DMS153 treated with DMSO at 0.1 percent for 48 hours (cell line): ENCODE measurements at regions not wholly inside any gene's neighbourhood (a gene's known extent, or its start where the extent isn't known, plus 50 kb on each side); places are given as distances from the start of the nearest gene placed in this dataset.
"Not testable (repeated sequence)": the region's sequence is repeated elsewhere in the genome, so short reads cannot be mapped to it uniquely, and the experiment has no call there.

Experiments
- DNase-seq: peaks from one replicate; lab custom pipeline; 2025; ENCODE audit not compliant: unreplicated experiment; lab: John Stamatoyannopoulos, UW

DNA sequence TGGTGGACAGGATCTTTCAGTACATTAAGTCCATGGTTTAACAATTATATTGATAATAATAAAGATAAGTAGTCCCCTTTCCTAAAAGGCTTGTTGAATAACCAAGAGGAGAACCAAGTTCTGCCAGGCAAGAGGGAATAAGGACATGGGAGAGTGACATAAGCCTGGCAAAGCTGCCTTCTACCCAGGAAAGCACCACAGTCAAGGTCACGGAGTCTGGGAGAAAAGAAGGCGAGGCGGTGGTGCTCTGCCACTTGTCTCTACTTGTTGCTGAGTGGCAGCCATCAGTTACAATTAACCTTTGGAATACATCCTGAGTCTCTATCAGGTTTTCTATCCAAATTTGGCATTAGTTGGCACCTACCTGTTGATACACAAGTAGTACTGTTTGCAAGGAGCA lies 101.7 kb upstream of the GATA6 start:
- no peak for DNase-seq

DNA sequence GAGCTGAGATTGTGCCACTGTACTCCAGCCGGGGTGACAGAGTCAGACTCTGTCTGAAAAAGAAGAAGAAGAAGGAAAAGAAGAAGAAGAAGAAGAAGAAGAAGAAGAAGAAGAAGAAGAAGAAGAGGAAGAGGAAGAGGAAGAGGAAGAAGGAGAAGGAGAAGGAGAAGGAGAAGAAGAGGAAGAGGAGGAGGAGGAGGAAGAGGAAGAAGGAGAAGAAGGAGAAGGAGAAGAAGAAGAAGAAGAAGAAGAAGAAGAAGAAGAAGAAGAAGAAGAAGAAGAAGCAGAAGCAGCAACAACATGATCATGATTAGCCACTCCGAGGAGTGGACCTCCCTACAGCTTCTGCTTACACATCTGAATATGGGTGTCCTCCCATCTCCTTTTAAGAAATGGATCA lies 100.6 kb upstream of the GATA6 start:
- not testable (repeated sequence) for DNase-seq

DNA sequence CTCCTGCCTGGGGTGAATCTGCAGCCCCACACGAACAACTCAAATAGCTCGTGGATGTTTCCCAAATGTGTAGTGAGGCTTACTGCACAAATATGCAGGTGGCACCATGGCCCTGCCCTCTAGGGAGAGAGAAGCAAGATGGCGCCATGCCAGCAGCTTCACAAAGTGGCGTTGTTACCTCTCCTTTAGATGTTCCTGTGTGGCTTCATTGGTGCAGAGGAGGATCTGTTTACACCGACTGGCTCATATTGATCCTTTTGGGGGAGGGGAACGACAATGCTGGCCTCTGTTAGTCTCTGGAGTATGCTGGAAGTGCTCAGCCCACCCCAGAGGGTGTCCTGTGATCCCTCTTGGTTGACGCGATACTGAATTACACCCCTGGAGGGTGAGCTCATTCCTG lies 99.5 kb upstream of the GATA6 start:
- no peak for DNase-seq

DNA sequence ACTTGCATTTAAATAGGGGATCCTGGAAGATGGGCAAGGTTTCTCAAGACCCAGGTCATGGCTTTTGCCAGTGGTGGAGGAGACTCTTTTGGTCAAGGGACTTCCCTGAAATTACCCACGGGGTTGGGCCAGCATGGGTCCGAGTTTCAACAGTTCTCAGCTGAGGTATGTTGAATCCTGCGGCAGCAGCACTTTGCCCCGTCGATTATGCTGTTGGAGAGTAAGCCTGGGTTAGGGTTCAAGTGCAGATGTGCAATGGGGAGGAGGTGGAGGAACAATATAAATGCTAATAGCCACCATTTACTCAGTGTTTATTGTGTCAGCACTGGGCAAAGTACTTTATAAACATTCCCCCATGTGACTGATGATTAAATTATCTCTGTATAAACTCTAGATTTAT lies 96.0 kb upstream of the GATA6 start:
- DNase-seq, result no peak

DNA sequence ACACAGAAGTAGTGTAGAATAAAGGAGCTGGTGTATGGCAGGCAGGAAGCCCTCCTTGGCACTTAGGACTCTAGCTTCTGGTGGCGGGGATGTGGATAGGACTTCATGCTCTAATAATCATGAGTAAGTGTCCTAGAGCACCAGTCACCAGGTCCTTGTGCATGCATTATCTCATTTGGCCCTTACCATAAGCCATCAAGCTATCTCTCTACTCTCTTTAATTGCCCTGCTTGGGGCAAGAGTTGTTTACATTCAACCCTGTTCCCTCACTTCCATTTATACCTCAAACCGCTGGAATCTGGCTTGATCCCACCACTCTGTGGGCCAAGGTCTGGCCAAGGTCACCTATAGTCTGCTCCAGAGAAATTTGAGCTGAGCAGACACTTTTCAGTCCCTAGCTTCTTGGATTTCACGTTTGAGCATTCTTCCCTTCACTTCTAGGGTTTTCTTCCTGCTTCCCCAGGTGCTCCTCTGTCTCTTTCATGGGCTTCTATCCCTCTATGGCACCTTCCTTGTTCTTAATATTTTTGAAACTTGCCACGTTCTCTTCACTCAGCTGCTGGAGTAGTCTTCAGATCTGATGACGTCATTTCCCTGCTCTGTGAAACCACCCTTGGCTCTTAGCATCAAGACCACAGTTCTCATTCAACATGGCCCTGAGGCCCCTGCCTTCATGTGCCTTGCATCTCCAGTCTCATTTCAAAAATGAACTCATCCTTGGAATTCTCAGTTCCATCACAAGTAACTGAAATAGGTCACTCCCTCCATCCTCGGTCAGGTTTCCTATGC lies 94.9 kb upstream of the GATA6 start:
- no peak for DNase-seq

DNA sequence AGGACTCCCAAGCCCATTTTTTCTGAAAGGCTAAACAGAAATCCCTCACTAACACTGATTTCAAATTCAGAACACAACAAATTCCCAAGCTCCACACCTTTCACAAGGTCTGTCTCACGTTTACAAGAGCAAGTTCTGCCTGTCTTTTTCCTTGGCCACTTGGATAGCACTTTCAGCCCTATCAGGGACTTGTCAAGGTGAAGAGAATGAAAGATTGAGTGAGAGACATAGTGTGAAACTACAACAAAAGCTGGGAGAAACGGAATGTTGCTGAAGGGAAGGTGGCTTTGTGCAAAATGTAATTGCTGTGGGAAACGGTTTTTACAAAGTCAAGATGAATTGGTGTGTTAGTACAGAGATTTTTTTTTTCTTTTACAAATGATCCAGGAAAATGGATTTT lies 89.4 kb upstream of the GATA6 start:
- no peak for DNase-seq

DNA sequence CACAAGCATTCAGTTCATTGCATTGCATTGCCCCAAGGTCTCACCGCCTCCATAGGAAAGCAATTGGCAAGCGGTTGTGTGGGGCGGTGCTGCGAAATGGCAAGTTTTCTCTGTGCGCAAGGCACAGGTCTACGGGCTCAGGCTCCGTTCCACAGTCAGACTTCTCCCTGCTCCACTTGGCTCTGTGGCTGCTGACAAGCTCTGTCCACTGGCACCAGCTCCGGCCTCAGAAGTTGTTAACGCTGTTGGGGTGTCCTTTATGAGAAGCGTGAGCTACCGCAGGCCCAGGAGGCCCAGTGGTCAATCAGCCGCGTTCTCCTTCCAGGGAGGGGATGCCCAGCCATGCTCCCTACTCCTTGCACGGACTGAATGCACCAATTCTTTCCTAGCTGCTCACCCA lies 87.0 kb upstream of the GATA6 start:
- no peak for DNase-seq

DNA sequence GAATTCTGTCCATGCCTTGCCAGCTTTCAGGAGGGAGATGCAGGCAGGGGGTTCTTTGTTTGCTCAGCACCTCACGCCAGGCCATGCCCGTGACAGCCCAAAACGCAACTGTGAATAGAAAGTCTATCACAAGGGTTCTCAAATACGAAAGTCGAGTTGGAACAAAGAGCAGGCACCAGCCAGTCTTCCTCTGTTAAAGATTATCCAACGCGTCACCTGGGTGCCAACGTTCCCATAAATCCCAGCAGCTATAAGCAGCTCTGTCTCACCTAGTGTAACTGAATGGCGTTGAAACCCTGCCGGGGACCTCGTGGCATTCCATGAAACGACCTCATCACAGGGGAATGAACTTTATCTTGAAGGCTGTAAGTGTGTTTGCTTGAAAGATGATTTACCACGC lies 84.8 kb upstream of the GATA6 start:
- DNase-seq, result no peak

DNA sequence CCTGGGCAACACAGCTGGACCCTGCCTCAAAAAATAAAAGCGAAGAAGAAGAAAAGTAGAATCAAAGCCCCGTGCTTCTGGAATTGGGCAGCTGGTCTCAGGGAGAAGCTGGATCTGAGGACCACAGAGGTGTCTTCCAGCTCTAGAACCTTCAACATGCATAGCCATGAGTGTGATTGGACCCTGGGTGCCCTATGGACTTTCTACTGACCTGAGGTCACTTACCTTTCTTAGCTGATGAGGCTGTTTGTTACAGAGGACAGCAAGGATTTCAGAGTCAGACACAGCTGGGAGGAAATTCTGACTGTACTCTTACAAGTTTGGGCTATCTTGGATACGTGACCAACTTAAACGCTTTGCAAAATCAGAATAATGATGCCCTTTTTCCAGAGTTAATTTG lies 82.4 kb upstream of the GATA6 start:
- no peak for DNase-seq

DNA sequence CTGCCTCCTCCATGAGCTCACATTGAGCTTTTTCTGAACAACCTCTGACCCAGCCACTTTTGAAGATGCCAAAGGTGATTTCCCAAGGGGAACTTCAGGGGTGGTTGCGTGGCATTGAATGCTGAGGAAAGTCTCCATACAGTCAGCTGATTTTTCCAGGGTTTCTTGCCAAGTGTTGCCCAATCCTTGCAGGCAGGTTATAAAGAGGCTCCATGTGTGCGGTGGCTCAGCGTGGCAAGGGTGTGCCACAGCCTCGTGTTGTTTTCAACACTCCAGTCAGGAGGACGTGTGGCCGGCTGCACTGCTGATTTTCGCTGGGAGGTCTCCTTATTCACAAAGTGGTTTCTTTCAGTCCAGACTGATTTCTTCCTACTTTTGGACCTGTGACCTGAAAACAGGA lies 81.4 kb upstream of the GATA6 start:
- no peak for DNase-seq

DNA sequence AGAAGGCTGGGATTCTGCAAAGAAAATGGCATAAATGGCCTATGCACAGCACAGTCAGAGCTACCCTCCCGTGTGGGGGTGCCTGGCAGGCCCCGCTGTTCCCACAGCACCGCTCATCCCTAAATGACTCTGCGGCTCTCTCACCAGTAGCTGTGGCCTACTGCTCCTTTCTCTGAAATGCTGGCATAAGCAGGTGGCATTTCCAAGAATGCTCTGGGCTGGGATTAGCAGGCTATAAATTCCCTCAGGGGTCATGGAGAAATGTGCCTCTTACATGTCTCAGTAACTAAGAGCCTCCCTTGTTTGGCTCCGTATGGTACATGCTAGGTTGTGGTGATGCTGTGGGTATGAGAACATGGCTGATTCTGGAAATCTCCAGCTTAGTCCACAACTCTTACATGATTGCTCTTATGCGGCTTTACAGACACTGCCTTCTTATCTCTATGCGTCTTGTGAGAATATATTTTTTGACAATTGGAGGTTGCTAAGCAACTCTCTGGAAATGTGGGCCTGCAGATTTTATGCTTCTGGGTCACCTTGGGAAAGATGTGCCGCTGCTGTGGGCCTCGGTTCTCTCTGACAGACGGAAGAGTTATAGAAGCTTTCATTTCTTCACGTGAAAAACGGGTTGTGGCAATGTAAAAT lies 80.3 kb upstream of the GATA6 start:
- DNase-seq, result no peak

DNA sequence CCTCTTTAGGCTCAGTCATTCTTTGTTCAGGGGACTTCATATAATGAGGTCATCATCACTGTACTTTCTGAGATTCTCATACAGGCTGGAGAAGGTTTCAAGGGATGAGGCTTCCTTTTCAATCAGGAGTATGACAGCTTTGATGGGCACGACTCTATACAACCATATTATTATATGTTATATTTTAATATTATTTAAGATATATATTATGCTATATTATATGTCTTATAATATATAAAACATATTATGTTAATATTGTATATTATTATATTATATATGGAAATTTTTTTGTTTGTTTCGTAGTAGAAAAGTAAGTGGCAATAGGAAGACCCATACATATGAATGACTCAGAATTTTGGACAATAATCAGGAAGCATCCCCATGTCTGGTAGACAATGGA lies 78.0 kb upstream of the GATA6 start:
- no peak for DNase-seq

DNA sequence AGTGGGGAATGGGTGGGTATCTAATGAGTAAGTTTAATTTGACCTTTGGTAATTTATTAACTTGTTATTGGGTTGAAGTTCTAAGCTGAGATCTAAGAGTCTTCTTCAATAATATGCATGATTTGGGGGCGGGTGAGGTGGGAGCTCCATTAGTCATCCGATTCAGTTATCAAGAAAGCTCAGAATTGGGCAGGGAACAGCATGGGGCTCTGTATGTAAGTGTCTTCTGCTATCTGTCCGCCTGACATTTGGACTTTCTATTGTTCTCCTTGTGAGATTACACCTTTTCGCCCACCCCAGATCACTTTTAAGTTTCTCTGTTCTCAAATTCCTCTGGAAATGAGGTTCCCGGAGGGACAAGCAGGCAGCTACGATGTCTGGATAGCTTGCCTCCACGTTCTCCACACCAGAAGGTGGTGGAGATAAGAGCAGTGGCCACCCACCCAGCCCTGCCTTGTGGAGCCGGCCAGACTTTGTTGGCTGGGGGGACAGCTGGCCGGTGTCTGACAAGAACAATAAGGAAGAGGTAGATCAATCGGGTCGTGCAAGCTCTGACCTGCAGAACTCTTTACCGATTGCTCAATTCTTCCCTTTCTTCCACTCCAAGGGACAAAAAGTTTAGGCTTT lies 75.5 kb upstream of the GATA6 start:
- DNase-seq, result no peak

DNA sequence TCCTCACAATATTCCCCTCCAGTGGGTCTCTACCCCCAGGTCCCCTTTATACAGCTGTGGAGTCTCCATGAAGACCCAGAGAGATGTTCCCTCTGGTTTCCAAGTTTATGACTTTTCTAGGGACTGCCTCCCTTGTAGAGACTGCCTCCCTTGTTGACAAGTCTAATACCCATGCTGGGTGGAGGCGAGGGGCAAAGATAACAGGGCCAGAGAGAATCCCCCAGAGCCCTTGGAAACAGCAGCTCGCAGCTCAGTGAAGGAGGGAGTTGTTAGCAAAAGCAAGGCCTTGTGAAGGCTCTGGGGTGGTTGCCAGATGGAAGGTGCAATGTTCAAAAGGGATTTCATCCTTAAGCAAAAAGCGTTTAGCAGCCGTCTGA lies 75.0 kb upstream of the GATA6 start:
- DNase-seq, result no peak

DNA sequence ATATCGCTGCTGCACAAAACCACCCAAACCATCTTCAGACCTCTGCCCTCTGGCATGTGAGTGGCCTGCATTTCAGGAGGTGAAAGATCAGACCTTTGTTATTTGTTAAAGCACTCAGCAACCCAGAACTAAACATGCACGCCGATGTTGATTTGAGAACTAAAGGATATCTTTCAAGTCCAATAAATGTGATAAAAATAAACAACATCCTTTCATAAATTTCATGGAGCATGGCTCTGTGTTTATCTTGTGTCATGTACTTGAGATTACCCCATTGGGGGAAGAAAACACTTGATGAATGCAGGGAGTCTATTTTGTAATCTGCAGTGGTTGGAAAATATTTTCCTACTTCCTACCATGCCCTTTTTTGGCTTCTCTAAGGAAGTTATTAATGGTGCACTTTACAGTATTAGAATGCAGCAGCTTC lies 70.8 kb upstream of the GATA6 start:
- no peak for DNase-seq

DNA sequence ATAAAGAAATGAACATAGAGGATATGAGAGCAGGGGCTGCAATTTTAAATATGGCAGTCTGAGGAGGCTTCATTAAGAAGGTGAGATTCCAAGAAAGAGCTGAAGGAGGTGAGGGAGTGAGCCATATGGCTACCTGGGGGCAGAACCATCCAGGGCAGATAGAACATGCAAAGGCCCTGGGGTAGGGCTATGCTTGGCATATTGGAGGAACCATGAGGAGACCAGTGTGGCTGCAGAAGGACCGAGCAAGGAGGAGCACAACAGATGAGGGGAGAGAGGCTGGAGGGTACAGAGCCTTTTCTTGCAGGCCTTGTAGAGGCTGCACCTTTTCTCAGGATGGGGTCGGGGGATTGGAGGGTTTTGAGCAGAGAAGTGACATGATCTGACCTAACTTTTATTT lies 69.5 kb upstream of the GATA6 start:
- DNase-seq, result no peak

DNA sequence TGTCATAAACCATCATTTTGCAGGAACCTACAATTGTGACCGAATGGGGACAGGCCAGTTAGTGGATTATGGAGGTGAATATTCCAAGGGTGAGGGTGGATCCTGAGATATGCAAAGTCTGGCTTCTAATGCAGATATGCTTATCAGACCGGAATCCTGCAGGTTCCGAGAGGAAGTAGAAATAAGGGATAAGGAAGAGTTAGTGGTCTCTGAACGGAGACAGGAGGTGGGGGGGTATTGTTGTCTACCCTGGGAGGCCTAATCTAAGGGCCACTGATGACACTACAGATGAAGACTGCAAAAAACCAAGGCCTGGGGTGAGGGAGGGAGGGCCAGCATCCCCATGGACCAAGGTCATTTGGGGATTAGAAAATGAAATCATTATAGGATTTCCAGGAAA lies 67.7 kb upstream of the GATA6 start:
- no peak for DNase-seq

DNA sequence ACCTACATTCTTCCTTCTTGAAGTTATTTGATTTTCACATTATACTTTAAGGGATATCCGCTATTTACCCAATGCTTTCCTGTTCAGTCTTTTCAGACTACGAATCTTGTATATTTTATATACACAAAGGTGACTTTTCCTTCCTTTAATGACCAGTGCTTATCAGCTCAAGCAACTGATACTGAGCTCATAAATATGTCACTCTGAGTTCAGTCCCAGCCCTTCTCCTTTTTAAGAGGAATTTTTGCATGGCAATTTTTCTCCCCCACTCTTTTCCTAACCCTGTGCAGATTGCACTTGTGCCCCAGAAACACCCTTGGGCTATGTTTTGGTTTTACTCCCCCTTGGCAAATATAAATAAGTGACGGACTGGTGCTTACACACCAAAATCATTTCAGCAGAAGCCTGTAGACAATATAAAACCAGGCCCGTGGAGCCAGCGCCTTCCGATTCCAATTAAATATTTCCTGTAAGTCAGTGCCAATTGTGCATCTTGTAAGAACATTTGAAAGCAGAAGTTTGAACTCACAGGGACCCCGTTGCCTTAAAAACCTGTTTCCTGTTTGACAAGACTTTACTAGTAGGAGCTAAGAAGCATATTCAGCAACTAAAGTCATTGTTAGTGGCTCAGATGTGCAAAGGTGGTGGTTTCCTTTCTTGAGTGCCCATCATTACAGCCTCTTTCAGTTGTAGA lies 66.3 kb upstream of the GATA6 start:
- DNase-seq, result no peak

DNA sequence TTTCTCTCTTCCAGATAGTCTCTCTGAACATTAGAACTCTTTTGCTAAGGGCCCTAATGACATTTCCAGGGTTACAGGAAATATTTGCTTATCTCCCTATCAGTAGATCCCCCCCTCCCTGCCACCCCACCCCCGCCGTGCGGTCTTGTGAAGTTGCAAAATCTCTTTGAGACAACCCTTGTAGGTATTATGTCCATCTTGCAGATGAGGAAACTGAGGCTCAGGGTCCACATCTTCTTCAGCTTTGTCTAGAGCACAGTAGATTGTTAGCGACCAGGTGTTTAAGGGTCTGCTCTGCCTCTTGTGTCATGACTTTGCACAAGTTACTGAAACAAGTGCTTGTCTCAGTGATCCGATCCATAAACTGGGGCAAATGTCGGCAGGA lies 65.8 kb upstream of the GATA6 start:
- DNase-seq, result no peak

DNA sequence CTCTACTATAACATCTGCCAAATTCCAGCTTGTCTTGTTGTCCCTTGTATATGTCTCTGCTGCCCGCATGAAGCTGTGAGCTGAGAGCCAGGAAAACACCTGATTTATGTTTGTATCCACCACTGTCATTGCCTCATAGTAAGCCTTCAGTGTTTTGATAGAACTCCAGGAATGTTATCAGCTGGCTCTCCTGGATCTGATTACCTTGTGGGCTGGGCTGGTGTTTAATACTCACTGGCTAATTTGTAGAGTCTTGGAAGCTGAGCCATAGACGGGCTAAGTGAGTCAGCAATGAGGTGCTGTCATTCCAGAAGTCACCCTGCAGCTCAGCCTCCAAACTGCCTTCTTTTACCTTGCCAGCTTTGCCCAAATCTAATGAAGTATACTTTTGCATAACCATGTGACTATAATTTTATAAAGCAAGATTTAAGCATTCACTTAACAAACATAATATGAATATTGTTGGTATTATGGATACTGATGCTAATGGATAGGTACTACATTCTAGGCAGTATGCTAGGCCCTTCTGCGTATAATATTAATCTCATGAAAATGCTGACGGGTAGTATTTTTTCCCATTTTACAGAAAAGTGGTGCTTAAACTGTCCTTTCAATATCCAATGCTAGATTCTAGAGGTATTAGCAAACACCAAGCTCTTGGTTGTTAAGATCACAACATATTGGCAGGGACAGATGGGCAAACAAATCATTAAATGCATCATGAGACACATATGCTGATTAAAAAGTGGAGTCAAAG lies 62.7 kb upstream of the GATA6 start:
- no peak for DNase-seq

DNA sequence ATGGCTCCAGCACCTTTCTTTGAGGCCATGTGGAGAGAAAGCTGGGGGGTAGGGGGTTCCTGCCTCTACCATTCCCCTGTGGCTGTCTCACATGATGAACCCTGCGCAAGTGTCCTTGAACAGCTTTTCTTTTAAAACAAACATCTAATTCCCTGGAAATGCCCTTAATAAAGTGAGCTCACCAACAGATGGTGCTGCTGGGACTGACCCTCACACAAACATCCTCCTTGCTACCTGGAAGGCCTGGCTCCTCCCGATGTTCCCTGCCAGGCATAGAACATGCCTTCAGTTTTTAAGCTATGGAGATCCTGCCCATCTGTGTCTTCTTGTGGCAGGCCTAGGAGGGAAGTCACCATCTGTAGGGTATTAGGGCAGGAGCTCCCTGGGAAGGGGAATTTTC lies 60.7 kb upstream of the GATA6 start:
- DNase-seq, result no peak
